ENCODE measurements at regions not wholly inside any gene's neighbourhood (a gene's known extent, or its start where the extent isn't known, plus 50 kb on each side); places are given as distances from the start of the nearest gene placed in this dataset.

DNA sequence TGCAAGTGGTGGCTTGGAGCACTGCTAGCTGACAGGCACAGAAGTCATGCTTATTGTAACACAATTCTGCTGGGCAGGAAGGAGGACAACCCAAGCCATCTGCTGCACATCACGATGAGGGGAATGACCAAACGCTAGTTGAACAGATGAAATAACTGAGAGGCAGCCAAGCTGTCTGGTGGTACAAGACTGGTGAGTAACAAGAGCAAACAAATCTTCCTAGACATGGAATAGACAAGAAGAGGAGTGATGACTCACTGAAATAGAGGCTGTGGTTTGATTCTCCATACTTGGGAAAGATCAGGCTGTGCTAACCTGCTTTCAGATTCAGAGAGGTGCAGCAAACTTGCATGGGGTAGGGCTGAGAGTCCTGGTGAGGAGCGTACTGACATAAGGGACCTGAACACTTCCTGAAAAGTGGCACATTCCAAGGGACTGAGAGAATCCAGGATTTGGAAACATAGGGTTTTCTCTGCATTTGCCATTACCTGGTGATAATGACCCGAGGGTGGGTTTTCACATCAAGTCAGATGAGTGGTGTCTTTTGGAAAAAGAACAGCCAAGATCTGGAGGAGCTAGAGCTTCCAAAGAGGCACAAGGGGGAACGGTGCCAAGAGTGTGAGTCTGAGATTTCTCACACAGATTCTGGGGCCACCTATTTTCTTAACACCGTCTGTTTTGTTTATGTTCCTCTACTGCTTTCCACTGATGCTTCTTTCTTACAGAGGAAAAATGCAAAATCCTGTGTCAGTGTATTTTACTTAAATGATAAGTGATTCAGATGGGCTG is 60.0 kb downstream of the PRL start:
- TF ChIP-seq, protein P1, sequence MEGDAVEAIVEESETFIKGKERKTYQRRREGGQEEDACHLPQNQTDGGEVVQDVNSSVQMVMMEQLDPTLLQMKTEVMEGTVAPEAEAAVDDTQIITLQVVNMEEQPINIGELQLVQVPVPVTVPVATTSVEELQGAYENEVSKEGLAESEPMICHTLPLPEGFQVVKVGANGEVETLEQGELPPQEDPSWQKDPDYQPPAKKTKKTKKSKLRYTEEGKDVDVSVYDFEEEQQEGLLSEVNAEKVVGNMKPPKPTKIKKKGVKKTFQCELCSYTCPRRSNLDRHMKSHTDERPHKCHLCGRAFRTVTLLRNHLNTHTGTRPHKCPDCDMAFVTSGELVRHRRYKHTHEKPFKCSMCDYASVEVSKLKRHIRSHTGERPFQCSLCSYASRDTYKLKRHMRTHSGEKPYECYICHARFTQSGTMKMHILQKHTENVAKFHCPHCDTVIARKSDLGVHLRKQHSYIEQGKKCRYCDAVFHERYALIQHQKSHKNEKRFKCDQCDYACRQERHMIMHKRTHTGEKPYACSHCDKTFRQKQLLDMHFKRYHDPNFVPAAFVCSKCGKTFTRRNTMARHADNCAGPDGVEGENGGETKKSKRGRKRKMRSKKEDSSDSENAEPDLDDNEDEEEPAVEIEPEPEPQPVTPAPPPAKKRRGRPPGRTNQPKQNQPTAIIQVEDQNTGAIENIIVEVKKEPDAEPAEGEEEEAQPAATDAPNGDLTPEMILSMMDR (IDR thresholded peaks at IDR 0.05; ENCODE audit: low read depth, low read length, missing input control): no peak
- TF ChIP-seq YY1 (IDR thresholded peaks at IDR 0.05): no peak
- TF ChIP-seq JUND (IDR thresholded peaks at IDR 0.05): no peak
- no peak for TF ChIP-seq RAD21 (IDR thresholded peaks at IDR 0.05)
- TF ChIP-seq, protein P2, sequence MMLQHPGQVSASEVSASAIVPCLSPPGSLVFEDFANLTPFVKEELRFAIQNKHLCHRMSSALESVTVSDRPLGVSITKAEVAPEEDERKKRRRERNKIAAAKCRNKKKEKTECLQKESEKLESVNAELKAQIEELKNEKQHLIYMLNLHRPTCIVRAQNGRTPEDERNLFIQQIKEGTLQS (IDR thresholded peaks at IDR 0.05): no peak
- TF ChIP-seq SP1 (IDR thresholded peaks at IDR 0.05): no peak
- no peak for TF ChIP-seq TAF1 (conservative IDR thresholded peaks at IDR 0.05)
